ENCODE measurements at regions not wholly inside any gene's neighbourhood (a gene's known extent, or its start where the extent isn't known, plus 50 kb on each side); places are given as distances from the start of the nearest gene placed in this dataset.

DNA sequence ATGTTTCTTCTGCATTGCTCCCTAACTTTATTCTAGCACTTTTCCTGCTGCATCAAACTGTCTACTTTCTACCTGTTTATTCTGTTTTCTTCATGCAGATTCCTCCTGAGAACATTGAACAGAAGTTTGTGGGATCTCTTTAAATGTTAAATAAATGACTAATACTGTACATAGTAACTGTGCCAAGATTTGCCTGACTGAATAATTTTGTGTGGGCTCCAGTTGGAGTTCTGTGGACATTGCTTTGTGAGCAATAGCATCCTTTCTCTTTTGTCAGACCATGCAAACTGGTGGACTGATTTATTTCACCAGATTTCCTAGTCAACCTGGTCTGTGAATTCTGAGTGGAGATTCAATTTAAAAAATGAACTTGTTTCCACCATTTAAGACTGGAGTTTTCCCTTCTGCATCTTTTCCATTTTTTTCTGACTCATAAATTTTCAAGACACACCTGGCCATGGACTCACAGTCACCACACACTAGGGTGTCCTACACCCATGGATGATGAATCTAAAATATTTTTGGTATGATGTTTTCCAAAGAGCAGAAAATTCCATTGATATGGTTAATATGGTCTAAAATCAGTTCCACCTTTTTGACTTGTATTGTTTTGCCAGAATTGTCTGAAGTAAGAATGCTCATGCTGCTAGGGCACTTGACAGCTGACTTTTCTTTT is 140.7 kb upstream of the SPAG17 start:
- H3K79me2 ChIP-seq: no peaks in the 10 kb centered on the region
- H3K9ac ChIP-seq: no peak overlapping the region
- no peaks in the 10 kb centered on the region for H3K9me3 ChIP-seq (ENCODE audit: control insufficient read depth, low read length)
- TF ChIP-seq, protein P1, sequence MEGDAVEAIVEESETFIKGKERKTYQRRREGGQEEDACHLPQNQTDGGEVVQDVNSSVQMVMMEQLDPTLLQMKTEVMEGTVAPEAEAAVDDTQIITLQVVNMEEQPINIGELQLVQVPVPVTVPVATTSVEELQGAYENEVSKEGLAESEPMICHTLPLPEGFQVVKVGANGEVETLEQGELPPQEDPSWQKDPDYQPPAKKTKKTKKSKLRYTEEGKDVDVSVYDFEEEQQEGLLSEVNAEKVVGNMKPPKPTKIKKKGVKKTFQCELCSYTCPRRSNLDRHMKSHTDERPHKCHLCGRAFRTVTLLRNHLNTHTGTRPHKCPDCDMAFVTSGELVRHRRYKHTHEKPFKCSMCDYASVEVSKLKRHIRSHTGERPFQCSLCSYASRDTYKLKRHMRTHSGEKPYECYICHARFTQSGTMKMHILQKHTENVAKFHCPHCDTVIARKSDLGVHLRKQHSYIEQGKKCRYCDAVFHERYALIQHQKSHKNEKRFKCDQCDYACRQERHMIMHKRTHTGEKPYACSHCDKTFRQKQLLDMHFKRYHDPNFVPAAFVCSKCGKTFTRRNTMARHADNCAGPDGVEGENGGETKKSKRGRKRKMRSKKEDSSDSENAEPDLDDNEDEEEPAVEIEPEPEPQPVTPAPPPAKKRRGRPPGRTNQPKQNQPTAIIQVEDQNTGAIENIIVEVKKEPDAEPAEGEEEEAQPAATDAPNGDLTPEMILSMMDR (IDR thresholded peaks at IDR 0.05): no peak
- no peak overlapping the region for H2AFZ ChIP-seq
- H3K36me3 ChIP-seq (ENCODE audit: control insufficient read depth, insufficient read depth, low read length): no peaks in the 10 kb centered on the region
- no peak overlapping the region for H3K4me3 ChIP-seq (ENCODE audit: low read depth, low read length)
- no peak overlapping the region for H3K27ac ChIP-seq
- H3K4me1 ChIP-seq: no peaks in the 10 kb centered on the region
- H3K4me2 ChIP-seq (ENCODE audit: low read length): no peak overlapping the region
- H3K27me3 ChIP-seq (ENCODE audit: control insufficient read depth, insufficient read depth, low read length): no peaks in the 10 kb centered on the region

DNA sequence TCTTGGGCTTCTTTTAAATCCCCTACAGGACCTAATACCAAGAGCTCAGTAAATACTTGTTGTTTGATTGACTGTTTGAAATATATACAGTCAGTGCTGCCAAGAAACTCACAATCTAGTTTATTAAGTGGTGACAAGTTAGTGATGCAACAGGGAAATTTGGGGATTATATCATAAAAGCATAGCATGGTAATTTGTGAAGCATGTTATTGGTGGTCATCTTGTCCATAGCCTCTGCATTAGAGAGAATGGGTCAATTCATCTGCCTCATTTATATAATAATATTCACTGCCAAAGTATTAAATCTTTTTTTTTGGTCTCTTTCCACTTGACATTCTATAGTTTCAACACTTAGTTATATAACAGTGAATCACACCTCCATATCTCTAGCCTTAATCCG is 138.2 kb upstream of the SPAG17 start:
- Histone ChIP-seq H3K36me3 (ENCODE audit: control insufficient read depth, insufficient read depth, low read length) (no peaks in the 10 kb centered on the region), H3K27me3 (ENCODE audit: control insufficient read depth, insufficient read depth, low read length) (no peaks in the 10 kb centered on the region), H2AFZ (no peak overlapping the region), H3K4me1 (no peaks in the 10 kb centered on the region), H3K27ac (no peak overlapping the region), H3K9ac (no peak overlapping the region), H3K4me2 (ENCODE audit: low read length) (no peak overlapping the region), H3K9me3 (ENCODE audit: control insufficient read depth, low read length) (no peaks in the 10 kb centered on the region), H3K79me2 (no peaks in the 10 kb centered on the region), H3K4me3 (ENCODE audit: low read depth, low read length) (no peak overlapping the region)
- TF ChIP-seq, protein P1 (IDR thresholded peaks at IDR 0.05): no peak

DNA sequence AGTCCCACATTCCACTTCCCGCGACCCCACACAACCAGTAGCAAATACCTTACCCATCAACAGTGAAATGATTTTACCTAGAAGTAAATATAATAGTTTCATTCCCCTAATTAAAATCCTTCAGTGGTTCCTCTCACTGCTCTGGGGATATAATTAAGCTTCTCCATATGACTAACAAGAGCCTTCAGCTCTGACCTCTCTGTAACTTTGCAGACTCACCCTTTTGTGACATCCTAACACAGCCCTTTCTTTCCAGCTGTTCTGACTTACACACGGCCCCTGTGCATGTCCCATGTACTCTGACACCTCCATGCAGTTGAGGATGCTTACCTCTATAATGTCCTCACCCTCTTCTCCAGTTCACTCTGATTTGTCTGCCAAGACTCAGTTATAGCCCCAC is 137.3 kb upstream of the SPAG17 start:
- TF ChIP-seq, protein P1 (IDR thresholded peaks at IDR 0.05): no peak
- Histone ChIP-seq H3K4me2 (ENCODE audit: low read length) (no peak overlapping the region), H3K9ac (no peak overlapping the region), H3K36me3 (ENCODE audit: control insufficient read depth, insufficient read depth, low read length) (no peaks in the 10 kb centered on the region), H3K9me3 (ENCODE audit: control insufficient read depth, low read length) (no peaks in the 10 kb centered on the region), H3K4me3 (ENCODE audit: low read depth, low read length) (no peak overlapping the region), H3K79me2 (no peaks in the 10 kb centered on the region), H3K4me1 (no peaks in the 10 kb centered on the region), H3K27ac (no peak overlapping the region), H3K27me3 (ENCODE audit: control insufficient read depth, insufficient read depth, low read length) (no peaks in the 10 kb centered on the region), H2AFZ (no peak overlapping the region)

DNA sequence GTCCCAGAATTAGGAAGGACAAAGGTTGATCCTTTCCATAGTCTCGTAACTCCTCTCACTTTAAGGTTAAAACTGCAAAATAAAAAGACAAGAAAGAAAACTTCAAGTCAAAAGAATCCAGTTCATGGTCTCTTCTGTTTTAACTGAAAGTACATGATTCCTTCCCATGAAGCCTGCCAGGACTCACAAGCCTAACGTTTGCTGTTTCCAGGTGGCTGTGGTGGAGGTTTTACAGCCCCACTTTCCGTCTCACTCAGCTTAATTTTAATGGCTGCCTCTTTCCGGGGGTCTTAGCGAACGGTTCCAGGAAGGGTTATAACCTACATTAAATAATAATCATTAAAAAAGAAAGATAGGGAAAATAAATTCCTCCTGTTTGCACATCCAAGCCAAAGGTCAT is 136.8 kb upstream of the SPAG17 start:
- no peak overlapping the region for H3K4me3 ChIP-seq (ENCODE audit: low read depth, low read length)
- TF ChIP-seq, protein P1 (IDR thresholded peaks at IDR 0.05): no peak
- no peak overlapping the region for H3K4me2 ChIP-seq (ENCODE audit: low read length)
- H3K9me3 ChIP-seq (ENCODE audit: control insufficient read depth, low read length): no peaks in the 10 kb centered on the region
- no peak overlapping the region for H3K9ac ChIP-seq
- H3K36me3 ChIP-seq (ENCODE audit: control insufficient read depth, insufficient read depth, low read length): no peaks in the 10 kb centered on the region
- no peak overlapping the region for H2AFZ ChIP-seq
- H3K4me1 ChIP-seq: no peaks in the 10 kb centered on the region
- no peaks in the 10 kb centered on the region for H3K79me2 ChIP-seq
- H3K27ac ChIP-seq: no peak overlapping the region
- no peaks in the 10 kb centered on the region for H3K27me3 ChIP-seq (ENCODE audit: control insufficient read depth, insufficient read depth, low read length)

Measured in parathyroid adenoma (tissue), 2 donors.